Liver (tissue), 8 donors: ENCODE measurements at regions not wholly inside any gene's neighbourhood (a gene's known extent, or its start where the extent isn't known, plus 50 kb on each side); places are given as distances from the start of the nearest gene placed in this dataset.

Source experiments
- DNase-seq: peaks from one replicate; pipeline ENCODE4 v3.0.0-alpha.2; 2017; ENCODE audit warnings: low spot score
- H3K27ac ChIP-seq, 2 donors: one replicate each; pipeline ENCODE4 v1.7.0; 2013; ENCODE audit warnings: inconsistent platforms in 2 of 2, low read length in 2 of 2, control low read depth in 1 of 2, low read depth in 1 of 2, mild to moderate bottlenecking in 1 of 2
- H3K27me3 ChIP-seq, 4 donors: one replicate each; pipeline versions ENCODE4 v1.6.1 to v1.7.0; 2013; ENCODE audit warnings: low read length in 3 of 4, inconsistent platforms in 1 of 4, mild to moderate bottlenecking in 1 of 4, moderate library complexity in 1 of 4; ENCODE audit not compliant: control insufficient read depth in 4 of 4, insufficient read depth in 4 of 4
- H3K36me3 ChIP-seq, 4 donors: one replicate each; pipeline versions ENCODE4 v1.6.1 to v1.7.0; 2013; ENCODE audit warnings: low read length in 3 of 4, mild to moderate bottlenecking in 3 of 4, low read depth in 1 of 4, moderate library complexity in 1 of 4; ENCODE audit not compliant: control insufficient read depth in 4 of 4, insufficient read depth in 3 of 4
- H3K4me1 ChIP-seq, 4 donors: one replicate each; pipeline versions ENCODE4 v1.6.1 to v1.7.0; 2013; ENCODE audit warnings: low read length in 3 of 4, mild to moderate bottlenecking in 3 of 4, moderate library complexity in 1 of 4; ENCODE audit not compliant: control insufficient read depth in 4 of 4, insufficient read depth in 4 of 4
- H3K4me3 ChIP-seq, 3 donors: one replicate each; pipeline versions ENCODE4 v1.6.1 to v1.7.0; 2013; ENCODE audit warnings: low read length in 3 of 3, control low read depth in 1 of 3, low read depth in 1 of 3, mild to moderate bottlenecking in 1 of 3
- H3K9ac ChIP-seq, 2 donors: one replicate each; pipeline ENCODE4 v1.7.0; 2013; ENCODE audit warnings: low read length in 2 of 2, mild to moderate bottlenecking in 2 of 2, moderate library complexity in 2 of 2, control low read depth in 1 of 2, low read depth in 1 of 2
- H3K9me3 ChIP-seq, 4 donors: one replicate each; pipeline versions ENCODE4 v1.6.1 to v1.7.0; 2013; ENCODE audit warnings: low read length in 3 of 4; ENCODE audit not compliant: control insufficient read depth in 4 of 4
- EGR1 ChIP-seq, 2 donors: IDR thresholded peaks; 2 replicates each; pipeline ENCODE4 v1.6.1; 2016 to 2018; ENCODE audit warnings: antibody characterized with exemption in 2 of 2, low read depth in 2 of 2
- FOXA1 ChIP-seq: IDR thresholded peaks from 2 replicates; pipeline ENCODE4 v1.6.1; 2016; ENCODE audit warnings: antibody characterized with exemption
- GABPA ChIP-seq, 2 donors: IDR thresholded peaks in 1 of 2; conservative IDR thresholded peaks in 1 of 2; 2 replicates each; pipeline ENCODE4 v1.6.1; 2016; ENCODE audit warnings: antibody characterized with exemption in 2 of 2, mild to moderate bottlenecking in 1 of 2, moderate library complexity in 1 of 2
- HNF4A ChIP-seq, 2 donors: conservative IDR thresholded peaks; 2 replicates each; pipeline ENCODE4 v1.6.1; 2016; ENCODE audit warnings: antibody characterized with exemption in 2 of 2, mild to moderate bottlenecking in 2 of 2
- HNF4G ChIP-seq: IDR thresholded peaks from 2 replicates; pipeline ENCODE4 v1.6.1; 2016; ENCODE audit warnings: antibody characterized with exemption
- JUND ChIP-seq, 2 donors: IDR thresholded peaks; 2 replicates each; pipeline ENCODE4 v1.6.1; 2016; ENCODE audit warnings: antibody characterized with exemption in 2 of 2
- NR2F2 ChIP-seq: IDR thresholded peaks from 2 replicates; pipeline ENCODE4 v1.6.1; 2016; ENCODE audit warnings: antibody characterized with exemption
- RAD21 ChIP-seq, 2 donors: IDR thresholded peaks; 2 replicates each; pipeline ENCODE4 v1.6.1; 2016; ENCODE audit warnings: antibody characterized with exemption in 2 of 2, mild to moderate bottlenecking in 2 of 2
- REST ChIP-seq: IDR thresholded peaks from 2 replicates; pipeline ENCODE4 v1.6.1; 2016; ENCODE audit warnings: antibody characterized with exemption, mild to moderate bottlenecking
- RXRA ChIP-seq, 2 donors: IDR thresholded peaks; 2 replicates each; pipeline ENCODE4 v1.6.1; 2017 to 2018; ENCODE audit warnings: antibody characterized with exemption in 2 of 2, mild to moderate bottlenecking in 1 of 2
- SP1 ChIP-seq: IDR thresholded peaks from 2 replicates; pipeline ENCODE4 v1.6.1; 2018; ENCODE audit warnings: antibody characterized with exemption, mild to moderate bottlenecking
- TAF1 ChIP-seq: conservative IDR thresholded peaks from 2 replicates; pipeline ENCODE4 v1.6.1; 2016; ENCODE audit warnings: antibody characterized with exemption, mild to moderate bottlenecking
- YY1 ChIP-seq: IDR thresholded peaks from 2 replicates; pipeline ENCODE4 v1.6.1; 2016; ENCODE audit warnings: antibody characterized with exemption, mild to moderate bottlenecking
- ZBTB33 ChIP-seq: IDR thresholded peaks from 2 replicates; pipeline ENCODE4 v1.6.1; 2016; ENCODE audit warnings: antibody characterized with exemption
- WGBS: extraction: QIAGEN DNeasy Blood & Tissue Kit; methylation state at CpG from one replicate; pipeline ENCODE4 v1.1.7; 2013; 5-methylcytosine and 5-hydroxymethylcytosine counted together
- TF ChIP-seq, protein P1 (sequence below): fragments of 150-350 bp; IDR thresholded peaks from 2 replicates; pipeline ENCODE4 v1.5.1; 2017; ENCODE audit warnings: improper control_type of control experiment, low read depth, low read length; ENCODE audit not compliant: missing input control
- TF ChIP-seq, protein P2 (sequence below): IDR thresholded peaks from 2 replicates; pipeline ENCODE4 v1.6.1; 2016; ENCODE audit warnings: antibody characterized with exemption
- TF ChIP-seq, protein P3 (sequence below): IDR thresholded peaks from 2 replicates; pipeline ENCODE4 v1.6.1; 2016; ENCODE audit warnings: antibody characterized with exemption
- donor health status: healthy.
- donor health status: healthy.
- donor health status: healthy.
- donor health status: healthy.
- donor health status: healthy.

DNA sequence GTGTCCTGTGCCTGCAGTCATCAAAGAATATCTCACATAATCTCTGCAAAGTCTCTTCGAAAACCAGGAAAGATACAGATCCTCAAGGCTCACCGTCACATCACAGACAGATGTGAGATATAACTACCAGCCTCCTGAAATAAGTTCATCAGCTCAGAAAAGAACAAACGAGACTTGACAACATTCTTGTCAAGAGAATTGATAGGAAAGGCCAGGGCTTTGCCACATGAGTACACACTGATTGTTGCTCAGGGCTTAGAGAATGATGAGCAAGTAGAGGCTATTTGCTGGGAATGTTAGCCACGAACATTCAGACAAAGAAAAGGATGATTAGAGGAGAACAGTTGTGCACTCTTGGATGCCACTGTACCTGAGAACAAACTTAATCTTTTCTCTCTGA, 535.1 kb downstream of the ELAVL2 start:
- 79% methylated on average over 4 of the region's 4 CpGs for whole genome bisulfite sequencing
- Histone ChIP-seq H3K9me3 (no peaks in the 10 kb centered on the region), H3K4me3 (no peak overlapping the region), H3K27me3 (no peaks in the 10 kb centered on the region), H3K27ac (no peak overlapping the region), H3K9ac (no peak overlapping the region), H3K4me1 (peaks cover 0 to 18% (median 6%) of the 10 kb centered on the region in 4 donors), H3K36me3 (no peaks in the 10 kb centered on the region)
- no peak for DNase-seq
- no peak for TF ChIP-seq YY1

GRCh38 chr9:23302281-23302680, 523.8 kb downstream of the ELAVL2 start:
- no peak overlapping the region for H3K9ac ChIP-seq
- H3K4me3 ChIP-seq: no peak overlapping the region
- DNase-seq: no peak
- WGBS: 93% methylated on average over 4 of the region's 4 CpGs
- H3K27me3 ChIP-seq: no peaks in the 10 kb centered on the region
- H3K36me3 ChIP-seq: no peaks in the 10 kb centered on the region
- no peak for TF ChIP-seq RXRA (IDR thresholded peaks at IDR 0.05)
- no peak for TF ChIP-seq GABPA (IDR thresholded peaks at IDR 0.05 in 1 of 2, conservative IDR thresholded peaks at IDR 0.05 in 1 of 2)
- TF ChIP-seq FOXA1: no peak
- TF ChIP-seq REST: no peak
- TF ChIP-seq JUND (IDR thresholded peaks at IDR 0.05): no peak
- no peak for TF ChIP-seq YY1
- TF ChIP-seq HNF4G: no peak
- no peak for TF ChIP-seq SP1
- TF ChIP-seq, protein P1, sequence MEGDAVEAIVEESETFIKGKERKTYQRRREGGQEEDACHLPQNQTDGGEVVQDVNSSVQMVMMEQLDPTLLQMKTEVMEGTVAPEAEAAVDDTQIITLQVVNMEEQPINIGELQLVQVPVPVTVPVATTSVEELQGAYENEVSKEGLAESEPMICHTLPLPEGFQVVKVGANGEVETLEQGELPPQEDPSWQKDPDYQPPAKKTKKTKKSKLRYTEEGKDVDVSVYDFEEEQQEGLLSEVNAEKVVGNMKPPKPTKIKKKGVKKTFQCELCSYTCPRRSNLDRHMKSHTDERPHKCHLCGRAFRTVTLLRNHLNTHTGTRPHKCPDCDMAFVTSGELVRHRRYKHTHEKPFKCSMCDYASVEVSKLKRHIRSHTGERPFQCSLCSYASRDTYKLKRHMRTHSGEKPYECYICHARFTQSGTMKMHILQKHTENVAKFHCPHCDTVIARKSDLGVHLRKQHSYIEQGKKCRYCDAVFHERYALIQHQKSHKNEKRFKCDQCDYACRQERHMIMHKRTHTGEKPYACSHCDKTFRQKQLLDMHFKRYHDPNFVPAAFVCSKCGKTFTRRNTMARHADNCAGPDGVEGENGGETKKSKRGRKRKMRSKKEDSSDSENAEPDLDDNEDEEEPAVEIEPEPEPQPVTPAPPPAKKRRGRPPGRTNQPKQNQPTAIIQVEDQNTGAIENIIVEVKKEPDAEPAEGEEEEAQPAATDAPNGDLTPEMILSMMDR: no peak
- TF ChIP-seq, protein P2, sequence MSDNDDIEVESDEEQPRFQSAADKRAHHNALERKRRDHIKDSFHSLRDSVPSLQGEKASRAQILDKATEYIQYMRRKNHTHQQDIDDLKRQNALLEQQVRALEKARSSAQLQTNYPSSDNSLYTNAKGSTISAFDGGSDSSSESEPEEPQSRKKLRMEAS: no peak
- TF ChIP-seq HNF4A (conservative IDR thresholded peaks at IDR 0.05): no peak
- TF ChIP-seq ZBTB33: no peak
- TF ChIP-seq EGR1 (IDR thresholded peaks at IDR 0.05; ENCODE audit: low read depth in 2 of 2): no peak
- TF ChIP-seq, protein P3, sequence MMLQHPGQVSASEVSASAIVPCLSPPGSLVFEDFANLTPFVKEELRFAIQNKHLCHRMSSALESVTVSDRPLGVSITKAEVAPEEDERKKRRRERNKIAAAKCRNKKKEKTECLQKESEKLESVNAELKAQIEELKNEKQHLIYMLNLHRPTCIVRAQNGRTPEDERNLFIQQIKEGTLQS: no peak
- no peak for TF ChIP-seq RAD21 (IDR thresholded peaks at IDR 0.05)
- TF ChIP-seq TAF1: no peak
- no peak for TF ChIP-seq NR2F2
- no peaks in the 10 kb centered on the region for H3K9me3 ChIP-seq
- no peaks in the 10 kb centered on the region for H3K4me1 ChIP-seq
- no peak overlapping the region for H3K27ac ChIP-seq
